ENCODE measurements at regions not wholly inside any gene's neighbourhood (a gene's known extent, or its start where the extent isn't known, plus 50 kb on each side); places are given as distances from the start of the nearest gene placed in this dataset.

- TF ChIP-seq CTCF (IDR thresholded peaks at IDR 0.05; ENCODE audit: poor library complexity) = no peak
- TF ChIP-seq EZH2 (IDR thresholded peaks at IDR 0.05; ENCODE audit: borderline replicate concordance) = no peak
Observed at GRCh38 chrX:64842492-64842891, 133.8 kb downstream of the ZC4H2 start.
